GM21825 (cell line): ENCODE measurements at regions not wholly inside any gene's neighbourhood (a gene's known extent, or its start where the extent isn't known, plus 50 kb on each side); places are given as distances from the start of the nearest gene placed in this dataset.

Experiments used
- ATAC-seq: cut with Tn5 transposase; IDR thresholded peaks from one replicate; pipeline ENCODE4 v1.9.1; 2021; ENCODE audit warnings: mild to moderate bottlenecking, moderate library complexity; ENCODE audit not compliant: unreplicated experiment

DNA sequence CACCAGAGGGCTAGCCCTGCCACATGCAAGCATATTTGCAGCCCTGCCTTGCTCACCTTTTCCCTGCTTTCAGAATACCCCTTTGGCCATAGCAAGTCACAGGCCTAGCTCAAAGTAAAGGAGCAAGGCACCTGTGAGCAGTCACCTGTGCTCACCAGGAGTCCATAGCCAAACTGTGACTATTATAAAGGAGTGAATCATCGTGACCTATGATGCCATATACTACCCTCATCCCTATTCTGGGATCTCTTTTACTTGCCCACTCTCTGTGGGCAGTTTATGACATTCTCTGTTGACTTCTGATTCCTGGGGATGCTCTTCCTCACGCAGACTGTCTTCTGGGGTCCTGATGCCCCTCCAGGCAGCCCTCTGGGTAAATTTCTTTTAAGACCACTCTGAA, 200.5 kb upstream of the NLRP1 start:
- no peak for ATAC-seq

DNA sequence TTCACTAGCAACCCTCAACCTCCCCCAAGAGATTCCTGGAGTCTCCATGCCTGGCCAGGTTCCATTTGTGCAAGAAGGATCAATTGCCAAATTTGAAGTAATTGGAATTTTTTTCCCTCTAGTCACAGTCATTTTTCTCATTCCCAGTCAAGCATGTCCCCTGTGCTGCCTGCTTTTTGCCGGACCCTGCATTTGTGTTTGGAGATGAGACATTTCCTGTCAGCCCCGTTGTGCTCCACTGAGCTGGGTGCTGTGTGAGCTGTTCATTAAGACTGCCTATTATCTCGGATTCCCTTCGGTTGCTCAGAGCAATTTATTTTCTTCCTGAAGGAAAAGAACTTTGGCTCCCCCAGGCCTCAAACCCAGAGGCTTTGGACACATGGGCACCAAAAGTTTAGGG, 201.0 kb upstream of the NLRP1 start:
- ATAC-seq = peak; percentile 43

DNA sequence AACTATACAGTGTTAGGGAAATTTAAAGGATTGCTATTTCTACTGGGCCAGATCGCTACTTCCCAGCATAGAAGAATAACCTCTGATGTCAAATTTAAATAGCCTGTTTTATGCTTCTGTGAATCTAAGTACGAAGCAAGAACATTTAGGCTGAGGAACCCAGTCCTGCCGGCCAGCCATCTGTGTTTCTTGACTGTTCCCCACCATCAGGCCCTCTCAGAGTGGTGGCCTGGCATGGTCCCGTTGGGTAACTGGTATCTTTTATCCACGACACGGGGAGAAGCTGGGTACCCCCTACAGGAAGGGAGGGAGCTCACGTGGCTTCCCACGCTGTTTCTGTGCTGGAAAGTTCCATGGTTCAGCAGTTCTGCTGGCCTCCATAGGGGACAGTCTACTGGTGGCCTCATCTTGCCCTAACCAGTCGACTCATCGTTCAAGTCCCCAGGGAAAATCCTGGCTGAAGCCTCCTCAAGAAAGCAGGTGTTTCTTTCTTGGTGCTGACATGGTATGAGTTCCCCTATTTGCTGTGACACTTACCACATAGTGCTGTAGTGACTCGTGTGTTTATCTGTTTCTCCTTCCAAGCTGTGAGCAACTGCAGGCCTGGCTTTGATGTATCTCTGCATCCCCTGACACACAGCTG, 201.7 kb upstream of the NLRP1 start:
- ATAC-seq = peak; percentile 73

DNA sequence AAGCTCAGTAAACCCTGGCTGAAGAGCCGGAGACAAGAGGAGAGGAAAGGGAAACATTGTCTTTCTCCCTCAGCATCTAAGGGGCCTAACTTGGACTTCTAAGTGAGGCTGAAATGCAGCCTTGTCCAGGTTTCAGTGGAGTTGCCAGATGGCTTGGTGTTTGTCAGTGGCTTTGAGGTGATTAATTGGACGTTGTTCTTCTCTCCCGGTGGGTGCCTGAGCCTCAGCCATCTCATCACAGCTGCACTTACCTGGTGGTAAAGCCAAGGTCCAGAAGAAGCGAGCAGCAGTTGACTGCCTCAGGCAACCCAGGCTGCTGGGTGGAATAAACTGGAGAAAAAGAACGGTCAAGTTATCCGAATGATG, 202.2 kb upstream of the NLRP1 start:
- ATAC-seq = no peak

DNA sequence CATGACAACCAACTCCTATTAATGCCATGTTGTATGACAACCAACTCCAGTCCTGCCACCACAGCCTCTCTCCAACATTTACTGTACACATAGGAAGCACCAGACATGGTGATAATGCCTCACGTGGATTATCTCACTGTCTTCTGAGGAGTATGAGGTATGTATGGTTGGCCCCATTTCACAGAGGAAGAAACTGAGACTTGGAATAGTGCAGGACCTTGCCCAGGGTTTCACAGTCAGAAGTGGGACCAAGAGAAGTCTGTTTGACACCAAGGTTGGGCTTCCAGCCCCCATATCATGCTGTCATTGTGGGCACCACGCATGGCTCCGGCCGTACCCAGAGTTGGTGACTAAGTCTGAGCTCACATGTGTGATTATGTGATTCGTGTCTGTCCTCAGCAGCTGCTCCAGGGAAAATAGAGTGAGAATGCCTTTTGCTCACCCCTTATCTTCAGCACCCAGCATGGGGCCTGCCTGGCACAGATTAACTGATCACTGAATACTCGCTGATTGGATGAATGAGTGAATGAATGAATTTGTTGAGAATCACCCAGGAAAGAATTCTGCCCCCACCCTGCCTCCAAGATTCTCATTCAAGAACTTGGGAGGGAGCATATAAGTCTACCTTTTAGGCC, 204.1 kb upstream of the NLRP1 start:
- no peak for ATAC-seq

DNA sequence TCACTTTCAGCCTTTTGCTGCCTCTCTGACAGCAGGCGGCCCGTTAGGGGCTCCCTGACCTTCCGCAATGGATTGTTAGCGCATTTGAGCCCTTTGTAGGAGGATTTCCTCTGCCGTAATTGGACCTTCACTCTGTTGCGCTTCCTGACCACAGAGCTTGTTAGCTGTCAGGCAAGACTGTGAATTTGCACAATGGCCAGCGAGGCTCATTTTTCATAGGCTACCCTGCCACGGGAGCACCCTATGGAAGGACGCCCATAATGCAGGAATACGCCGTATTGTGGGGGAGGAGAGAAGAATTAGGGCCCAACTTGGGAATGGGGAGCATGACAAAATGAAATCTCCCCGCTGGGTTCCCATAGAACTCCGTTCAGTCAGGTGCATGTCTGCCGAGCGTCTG, 205.2 kb upstream of the NLRP1 start:
- no peak for ATAC-seq

DNA sequence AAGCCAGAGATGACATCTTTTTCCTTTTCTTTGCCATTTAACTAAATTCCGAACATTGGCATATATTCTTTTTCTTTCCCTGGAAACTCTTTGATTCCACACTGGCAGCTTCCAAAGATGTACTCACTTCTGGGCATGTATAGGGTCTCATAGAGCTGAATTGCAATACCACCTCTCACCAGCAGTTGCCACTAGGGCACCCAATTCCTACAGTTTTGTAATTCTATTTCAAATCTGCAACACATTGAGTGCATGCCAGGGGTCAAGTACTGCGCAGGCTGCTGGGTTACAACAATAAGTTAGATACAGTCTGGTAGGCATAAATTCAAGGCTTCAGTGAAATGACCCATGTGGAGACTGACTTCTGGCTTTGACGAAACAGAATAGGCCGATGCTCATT, 208.8 kb upstream of the NLRP1 start:
- no peak for ATAC-seq

DNA sequence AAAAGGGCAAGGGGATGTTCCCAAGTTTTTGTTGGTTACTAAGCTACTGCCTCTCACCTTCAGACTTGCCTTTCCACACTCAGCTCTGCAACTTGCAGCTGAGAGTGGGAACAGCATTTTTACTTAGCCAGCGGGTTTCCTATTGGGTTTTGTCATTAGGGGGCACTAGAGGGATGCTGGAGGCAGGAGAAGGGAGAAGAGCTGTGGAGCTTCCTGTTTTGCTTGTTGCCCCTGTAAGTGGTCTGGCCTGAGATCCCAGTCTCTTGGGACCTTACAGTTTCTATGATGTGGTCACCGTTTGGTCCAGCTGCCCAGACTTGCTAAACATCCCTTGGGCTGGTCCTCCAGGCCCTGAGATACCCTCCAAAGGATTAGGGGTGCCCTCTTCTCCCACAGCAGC, 209.6 kb upstream of the NLRP1 start:
- no peak for ATAC-seq

DNA sequence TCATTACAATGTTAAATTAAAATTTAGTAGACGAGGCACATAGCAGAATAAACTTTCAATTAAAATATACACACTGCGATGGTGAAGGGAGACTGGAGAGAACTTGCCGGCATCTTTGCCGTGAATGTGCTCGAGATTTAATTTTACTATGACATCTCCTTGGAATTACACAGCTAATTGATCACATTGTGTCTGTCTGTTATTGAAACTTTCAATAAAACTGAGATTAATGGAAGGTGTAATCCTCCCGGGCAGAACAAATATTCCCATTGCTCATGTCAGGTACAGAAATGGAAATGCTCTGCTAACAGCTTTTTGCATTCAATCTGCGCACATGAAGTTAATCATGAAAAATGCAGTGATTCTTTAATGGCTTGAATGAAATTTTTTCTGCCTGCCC, 210.1 kb upstream of the NLRP1 start:
- no peak for ATAC-seq

DNA sequence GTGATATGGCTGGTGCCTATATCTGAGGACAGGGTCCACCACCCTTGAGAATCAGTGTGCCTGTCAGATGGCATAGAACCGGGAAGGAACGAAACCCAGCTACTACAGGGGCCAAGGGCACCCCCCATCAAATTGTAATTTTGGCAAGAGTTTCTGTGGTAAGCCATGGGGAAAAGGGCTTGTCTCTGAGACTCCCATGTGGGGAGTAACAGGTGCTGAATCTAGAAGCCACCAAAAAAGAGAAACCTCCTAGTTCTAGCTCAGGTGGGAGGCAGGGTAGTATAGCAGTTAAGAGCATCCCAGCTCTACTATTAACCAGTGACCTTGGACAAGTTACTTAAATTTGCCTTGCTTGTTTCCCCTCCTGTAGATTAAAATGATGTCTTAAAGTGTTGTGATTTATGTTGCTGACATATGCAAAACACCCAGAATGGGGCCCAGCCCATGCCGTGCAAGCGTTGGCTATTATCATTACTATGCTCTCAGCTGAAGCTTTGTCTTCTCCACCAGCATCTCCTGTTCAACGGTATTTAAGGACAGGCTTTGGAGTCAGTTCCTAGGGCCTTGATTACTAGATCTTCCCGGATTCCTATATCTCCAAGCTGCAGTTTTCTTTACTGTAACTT, 210.7 kb upstream of the NLRP1 start:
- no peak for ATAC-seq

DNA sequence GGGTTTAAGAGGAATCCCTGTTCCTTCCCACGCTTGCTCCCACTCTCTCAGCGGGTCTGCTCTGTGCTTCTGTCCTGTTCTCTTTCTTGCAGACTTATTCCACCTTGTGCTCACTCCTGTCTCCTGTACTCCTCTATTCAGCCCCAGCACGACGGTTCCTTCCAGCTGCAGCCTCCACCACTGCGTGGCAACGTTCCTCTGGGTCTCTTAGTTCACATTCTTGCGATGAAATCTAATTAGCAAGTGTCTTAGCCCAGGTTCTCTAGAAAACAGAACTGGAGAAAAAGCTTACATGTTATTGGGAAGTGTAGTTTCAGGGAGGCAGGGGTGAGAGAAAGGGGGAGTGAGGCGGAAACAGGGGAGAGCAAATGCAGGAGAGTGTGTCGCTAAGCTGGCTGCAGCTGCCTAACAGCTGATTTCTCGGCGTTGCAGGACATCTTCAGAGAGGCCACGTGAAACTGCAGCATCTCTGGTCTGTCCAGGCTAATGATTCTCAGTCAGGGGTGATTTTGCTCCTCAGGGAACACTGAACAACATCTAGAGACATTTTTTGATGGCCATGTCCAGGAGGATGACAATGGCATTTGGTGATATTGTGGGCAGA, 213.2 kb upstream of the NLRP1 start:
- no peak for ATAC-seq

DNA sequence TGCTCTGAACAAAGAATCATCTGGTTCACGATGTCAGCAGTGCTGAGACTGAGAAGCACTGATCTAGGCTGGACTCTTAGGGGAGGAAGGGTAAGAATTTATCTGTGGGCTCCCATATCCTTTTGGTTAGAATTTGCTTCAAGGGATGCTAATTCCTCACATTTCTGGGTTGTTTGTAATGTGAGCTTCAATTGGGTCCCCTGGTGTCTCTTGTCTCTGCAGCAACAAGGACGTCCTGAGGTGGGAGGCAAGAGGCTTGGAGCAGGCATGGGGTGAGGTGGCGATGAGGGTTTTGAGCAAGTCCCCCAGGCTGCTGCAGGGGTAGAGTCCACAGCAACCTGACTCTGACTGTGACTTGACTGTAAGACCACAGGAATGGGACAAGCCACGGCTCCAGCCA, 213.8 kb upstream of the NLRP1 start:
- ATAC-seq = no peak

DNA sequence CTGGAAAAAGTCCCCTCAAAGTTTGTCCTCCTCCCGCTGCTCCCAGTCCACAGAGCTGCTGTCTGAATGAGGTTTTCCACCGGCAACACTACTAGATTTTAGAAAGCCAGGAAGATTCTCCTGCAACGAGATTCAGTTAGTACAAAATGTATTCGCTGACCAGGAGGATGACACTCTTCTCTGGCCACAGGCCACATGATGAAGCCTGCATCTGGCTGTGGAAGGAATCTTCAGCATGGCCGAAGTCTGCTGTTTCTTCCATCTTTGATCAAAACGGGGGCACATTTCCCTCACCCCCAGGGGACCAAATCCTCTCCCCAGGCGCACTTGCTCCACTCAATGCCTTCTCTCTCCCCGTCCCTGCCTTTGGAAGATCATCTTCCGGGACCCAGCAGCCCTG, 215.8 kb upstream of the NLRP1 start:
- ATAC-seq = no peak

DNA sequence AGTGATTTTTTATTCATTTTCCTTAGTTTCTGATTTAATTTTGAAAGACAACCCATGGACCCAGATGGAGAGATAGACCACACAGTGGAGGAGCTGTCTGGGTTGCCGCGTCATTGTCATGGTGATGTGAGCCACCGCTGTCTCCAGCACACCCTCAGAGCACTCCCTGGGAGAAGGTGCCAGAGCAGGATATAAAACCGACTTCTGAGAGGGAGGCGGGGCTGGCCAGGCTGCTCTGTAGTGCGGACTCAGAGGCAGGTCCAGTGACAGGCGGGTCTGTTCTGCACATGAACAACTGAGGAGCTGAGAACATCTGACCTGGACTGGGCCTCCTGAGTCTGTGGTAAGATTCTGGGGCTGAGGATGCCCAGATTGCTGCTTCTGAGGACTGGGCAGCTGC, 216.3 kb upstream of the NLRP1 start:
- ATAC-seq = no peak

DNA sequence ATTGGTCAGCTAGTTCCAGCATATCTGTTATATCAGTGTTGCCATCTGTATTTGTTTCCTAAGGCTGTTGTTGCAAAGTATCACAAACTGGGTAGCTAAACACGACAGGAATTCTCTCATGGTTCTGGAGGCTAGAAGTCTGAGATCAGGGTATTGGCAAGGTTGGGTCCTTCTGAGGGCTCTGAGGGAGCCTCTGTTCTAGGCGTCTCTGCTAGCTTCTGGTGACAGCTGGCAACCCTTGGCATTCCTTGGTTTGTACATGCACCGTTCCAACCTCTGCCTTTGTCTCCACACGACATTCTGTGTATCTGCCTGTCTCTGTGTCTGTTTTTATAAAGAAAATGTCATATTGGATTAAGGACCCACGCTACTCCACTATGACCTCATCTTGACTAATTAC, 219.9 kb upstream of the NLRP1 start:
- no peak for ATAC-seq

DNA sequence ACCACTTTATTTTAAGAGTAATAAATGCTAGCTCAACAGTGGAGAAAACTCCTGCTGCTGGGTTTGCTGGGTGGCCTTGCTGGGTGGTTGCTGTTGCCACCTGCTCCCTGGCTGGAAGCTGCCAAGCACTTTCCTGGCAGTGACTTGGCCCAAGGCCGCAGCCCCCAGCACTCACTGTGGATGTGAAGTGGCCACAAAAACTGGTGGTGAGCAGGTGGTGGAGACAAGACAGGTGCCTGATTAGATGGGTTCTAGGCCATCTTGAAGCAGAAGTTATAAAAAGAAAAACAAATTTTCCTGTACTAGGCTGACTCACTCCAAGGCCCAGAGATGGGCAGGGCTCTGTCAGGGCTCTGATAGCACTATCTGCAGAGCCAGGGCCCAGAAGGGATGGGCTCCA, 224.7 kb upstream of the NLRP1 start:
- ATAC-seq = no peak

DNA sequence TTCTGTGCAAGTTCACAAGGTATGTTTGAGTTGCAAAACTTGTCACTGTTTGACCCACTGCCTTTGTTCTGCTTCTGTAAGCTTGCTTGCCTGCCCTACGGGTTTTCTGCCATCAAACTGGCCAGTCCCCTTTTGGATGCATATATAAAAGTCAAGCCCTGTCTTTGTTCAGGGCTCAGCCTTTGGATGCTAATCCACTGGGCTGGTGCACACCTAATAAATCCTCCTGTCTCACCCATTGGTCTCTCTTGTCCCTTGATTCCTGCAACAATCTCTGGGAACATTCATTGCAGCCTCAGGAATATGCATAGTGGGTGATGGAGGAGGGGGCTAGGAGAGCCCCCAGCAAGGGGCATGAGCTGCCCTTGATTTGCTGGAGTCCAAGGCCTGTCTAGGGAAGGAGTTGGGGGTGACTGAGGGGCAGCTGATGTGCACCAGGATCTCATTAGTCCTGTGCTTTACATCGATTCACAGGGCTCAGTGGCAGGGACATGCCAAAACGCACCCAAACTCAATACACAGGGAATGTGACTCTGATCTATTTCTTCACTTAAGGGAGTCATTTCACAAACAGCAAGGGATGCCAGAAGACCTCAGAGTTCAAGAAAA, 225.4 kb upstream of the NLRP1 start:
- no peak for ATAC-seq

DNA sequence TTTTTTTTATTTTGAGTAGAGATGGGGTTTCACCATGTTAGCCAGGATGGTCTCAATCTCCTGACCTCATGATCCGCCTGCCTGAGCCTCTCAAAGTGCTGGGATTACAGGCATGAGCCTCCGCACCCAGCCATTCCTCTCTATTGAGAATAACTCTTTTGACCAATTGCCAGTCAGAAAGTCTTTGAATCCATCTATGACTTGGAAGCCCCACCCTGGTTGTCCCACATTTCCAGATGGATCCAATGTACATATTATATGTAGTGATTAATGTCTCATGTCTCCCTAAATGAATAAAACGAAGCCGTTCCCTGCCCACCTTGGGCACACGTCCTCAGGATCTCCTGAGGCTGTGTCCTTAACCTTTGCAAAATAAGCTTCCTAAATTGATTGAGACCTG, 228.3 kb upstream of the NLRP1 start:
- ATAC-seq = no peak

DNA sequence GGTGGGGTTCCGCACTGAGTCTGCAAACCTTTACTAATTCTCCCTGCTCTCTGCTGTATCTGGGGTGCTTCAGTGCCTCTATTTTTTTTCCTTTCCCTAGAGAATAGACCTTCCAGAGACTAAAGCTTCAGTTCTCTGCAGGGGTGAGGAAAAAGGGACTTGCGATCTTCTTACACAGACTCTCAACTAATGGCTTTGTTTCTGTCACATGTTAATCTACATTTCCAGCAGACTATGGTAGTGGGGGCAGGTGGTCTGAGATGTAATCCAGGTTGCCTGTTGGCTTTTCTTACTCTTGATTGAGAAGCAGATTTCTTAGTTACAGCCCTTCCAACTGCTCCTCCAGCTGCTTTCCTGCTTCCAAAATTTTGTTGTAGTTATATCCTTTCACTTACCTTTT, 229.0 kb upstream of the NLRP1 start:
- ATAC-seq = no peak

DNA sequence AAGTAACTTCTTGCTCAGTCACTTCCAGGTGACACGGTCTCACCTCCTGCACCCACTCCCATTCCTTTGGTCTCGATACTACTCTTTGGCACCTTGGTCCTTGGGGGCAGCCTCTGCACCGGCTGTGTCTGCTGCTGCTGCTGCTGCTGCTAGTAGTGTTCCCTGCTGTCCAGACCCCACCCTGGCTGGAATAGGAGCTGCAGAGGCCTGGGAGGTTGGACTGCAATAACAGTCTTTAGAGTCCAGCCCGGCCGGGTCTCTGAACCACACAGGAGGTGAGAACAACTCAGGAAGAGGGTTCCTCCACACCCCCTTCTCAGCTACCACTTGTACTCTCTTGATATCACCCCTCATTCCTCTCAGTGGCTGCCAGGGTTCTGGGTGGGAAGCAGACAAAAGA, 231.1 kb upstream of the NLRP1 start:
- ATAC-seq = no peak

DNA sequence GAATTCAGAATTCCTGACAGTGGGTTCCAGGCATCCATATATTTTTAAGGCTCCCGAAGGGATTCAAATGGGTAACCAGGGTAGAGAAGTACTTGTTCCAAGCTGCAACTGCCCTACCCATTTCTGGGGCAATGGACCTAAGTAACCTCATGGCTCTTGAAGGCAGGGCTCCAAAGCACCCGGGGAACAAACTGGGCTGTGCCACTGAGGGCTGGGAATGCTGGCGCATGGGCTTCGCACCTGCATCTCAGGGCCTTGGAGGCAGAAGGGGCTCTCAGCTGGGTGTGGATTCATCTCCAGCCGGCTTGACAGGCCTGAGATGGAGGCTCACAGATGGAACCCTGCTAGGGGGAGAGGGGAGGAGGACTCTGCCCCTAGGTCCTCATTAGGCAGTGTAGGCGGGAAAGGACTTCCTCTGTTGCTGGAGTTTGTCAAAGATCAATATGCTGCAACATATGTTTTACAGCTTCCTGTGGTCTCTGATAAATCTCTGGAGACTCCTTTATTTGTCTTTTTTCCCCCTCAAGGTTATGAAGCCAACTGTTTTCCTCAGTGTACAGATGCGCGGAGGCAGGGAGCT, 232.3 kb upstream of the NLRP1 start:
- ATAC-seq = no peak
